AG04450 (cell line): ENCODE measurements at regions not wholly inside any gene's neighbourhood (a gene's known extent, or its start where the extent isn't known, plus 50 kb on each side); places are given as distances from the start of the nearest gene placed in this dataset.

Experiments used
- CTCF ChIA-PET: fragments of 300-600, 350-600 bp; formaldehyde crosslinking; extraction: SDS; loops from one replicate; lab custom pipeline; 2022; ENCODE audit warnings: antibody characterized with exemption, inconsistent platforms; lab: Charles Lee
- POLR2A ChIA-PET: fragments of 350-600 bp; formaldehyde crosslinking; extraction: SDS; loops from one replicate; lab custom pipeline; 2021; ENCODE audit warnings: antibody characterized with exemption, inconsistent platforms; lab: Yijun Ruan, JAX
- DNase-seq: peaks from one replicate; pipeline ENCODE4 v3.0.0-alpha.2; 2011; ENCODE audit warnings: low read depth, low spot score
- H3K27ac ChIP-seq: one replicate; pipeline ENCODE4 v1.5.1; 2012; ENCODE audit warnings: low read depth, low read length, control low read depth
- H3K27me3 ChIP-seq: one replicate; pipeline ENCODE4 v1.6.0; 2012; ENCODE audit warnings: low read length; ENCODE audit not compliant: control insufficient read depth, insufficient read depth
- H3K4me3 ChIP-seq: 2 replicates; pipeline ENCODE4 v1.5.1; 2011; ENCODE audit warnings: mild to moderate bottlenecking, low read depth, low read length, control low read depth
- H3K9me3 ChIP-seq: 2 replicates; pipeline ENCODE4 v1.5.1; 2012; ENCODE audit warnings: low read length; ENCODE audit not compliant: control insufficient read depth, insufficient read depth
- TF ChIP-seq, protein P1 (sequence below): IDR thresholded peaks from 2 replicates; pipeline ENCODE4 v1.5.1; 2011; ENCODE audit warnings: low read depth, low read length, control low read depth, inconsistent platforms

GRCh38 chr1:200323856-200324400 is 85.9 kb downstream of the ZNF281 start:
- no peak for DNase-seq
- ChIA-PET POLR2A (interaction anchor here (0.5 kb wide), 1 partner anchor 61 kb away, joined by 3 read pairs; no protein-coding TSS in a partner anchor), CTCF (no interaction called here)
- H3K27ac ChIP-seq: no peak overlapping the region
- H3K27me3 ChIP-seq: no peaks in the 10 kb centered on the region
- H3K9me3 ChIP-seq: peaks cover 3% of the 10 kb centered on the region
- TF ChIP-seq, protein P1, sequence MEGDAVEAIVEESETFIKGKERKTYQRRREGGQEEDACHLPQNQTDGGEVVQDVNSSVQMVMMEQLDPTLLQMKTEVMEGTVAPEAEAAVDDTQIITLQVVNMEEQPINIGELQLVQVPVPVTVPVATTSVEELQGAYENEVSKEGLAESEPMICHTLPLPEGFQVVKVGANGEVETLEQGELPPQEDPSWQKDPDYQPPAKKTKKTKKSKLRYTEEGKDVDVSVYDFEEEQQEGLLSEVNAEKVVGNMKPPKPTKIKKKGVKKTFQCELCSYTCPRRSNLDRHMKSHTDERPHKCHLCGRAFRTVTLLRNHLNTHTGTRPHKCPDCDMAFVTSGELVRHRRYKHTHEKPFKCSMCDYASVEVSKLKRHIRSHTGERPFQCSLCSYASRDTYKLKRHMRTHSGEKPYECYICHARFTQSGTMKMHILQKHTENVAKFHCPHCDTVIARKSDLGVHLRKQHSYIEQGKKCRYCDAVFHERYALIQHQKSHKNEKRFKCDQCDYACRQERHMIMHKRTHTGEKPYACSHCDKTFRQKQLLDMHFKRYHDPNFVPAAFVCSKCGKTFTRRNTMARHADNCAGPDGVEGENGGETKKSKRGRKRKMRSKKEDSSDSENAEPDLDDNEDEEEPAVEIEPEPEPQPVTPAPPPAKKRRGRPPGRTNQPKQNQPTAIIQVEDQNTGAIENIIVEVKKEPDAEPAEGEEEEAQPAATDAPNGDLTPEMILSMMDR: no peak
- H3K4me3 ChIP-seq: no peak overlapping the region

DNA sequence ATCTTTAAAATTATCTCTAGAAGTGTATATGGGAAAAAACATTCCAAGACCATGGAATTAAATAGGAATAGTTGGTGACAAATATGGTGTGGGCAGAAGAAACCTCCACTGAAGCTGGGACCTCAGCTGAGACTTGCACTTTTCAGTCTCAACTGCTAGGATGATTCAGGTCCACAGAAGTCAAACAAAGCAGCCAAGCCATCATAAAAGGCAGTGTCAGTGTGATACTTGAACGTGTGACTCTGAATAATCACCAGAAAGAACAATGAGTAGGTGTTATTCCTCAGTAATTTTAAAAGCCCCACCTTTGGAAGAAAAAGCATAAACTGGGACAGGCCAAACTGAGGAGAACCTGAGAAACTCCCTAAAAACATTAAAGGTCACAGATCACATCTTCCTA is 90.7 kb downstream of the ZNF281 start:
- no peak overlapping the region for H3K4me3 ChIP-seq
- H3K9me3 ChIP-seq: peaks cover 2% of the 10 kb centered on the region; the same call in 1 of the 2 replicates
- no peak for DNase-seq
- H3K27me3 ChIP-seq: no peaks in the 10 kb centered on the region
- ChIA-PET POLR2A (no interaction called here), CTCF (no interaction called here)
- no peak overlapping the region for H3K27ac ChIP-seq
- TF ChIP-seq, protein P1: no peak

DNA sequence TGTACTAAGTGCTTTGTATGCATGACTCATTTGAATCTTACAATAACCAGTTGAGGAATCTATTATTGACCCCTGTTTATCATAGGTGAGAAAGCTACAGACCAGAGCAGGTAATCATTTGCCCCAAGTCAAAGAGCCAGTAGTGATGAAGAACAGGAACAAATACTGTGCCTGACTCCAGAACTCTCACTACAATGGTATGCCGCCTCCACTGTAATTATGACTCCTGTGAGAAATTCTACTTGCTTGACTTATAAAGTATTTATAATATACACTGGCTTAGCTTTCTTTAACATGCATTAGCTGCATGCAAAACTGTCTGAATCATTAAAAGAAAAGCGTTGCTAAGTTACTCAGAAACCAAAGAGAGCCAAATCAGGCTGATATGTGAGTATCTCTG is 92.6 kb downstream of the ZNF281 start:
- Histone ChIP-seq H3K27me3 (no peaks in the 10 kb centered on the region), H3K9me3 (no peaks in the 10 kb centered on the region), H3K27ac (no peak overlapping the region), H3K4me3 (no peak overlapping the region)
- POLR2A ChIA-PET: no interaction called here
- peak; percentile 44 for DNase-seq
- CTCF ChIA-PET: interaction anchor here (1.5 kb wide), 1 partner anchor 10 kb away, joined by 8 read pairs; no protein-coding TSS in a partner anchor
- TF ChIP-seq, protein P1: no peak

GRCh38 chr1:200316148-200316803 is 93.6 kb downstream of the ZNF281 start:
- H3K27ac ChIP-seq: no peak overlapping the region
- CTCF ChIA-PET: interaction anchor here (0.6 to 1.5 kb wide), 3 partner anchors 9 to 177 kb away, joined by 3 to 8 read pairs (median 4); no protein-coding TSS in a partner anchor
- POLR2A ChIA-PET: no interaction called here

More at GRCh38 chr1:200316148-200316803, 93.6 kb downstream of the ZNF281 start:
- DNase-seq: no peak
- Histone ChIP-seq H3K9me3 (no peaks in the 10 kb centered on the region), H3K4me3 (no peak overlapping the region), H3K27me3 (no peaks in the 10 kb centered on the region)
- TF ChIP-seq, protein P1: no peak
